ENCODE measurements at regions not wholly inside any gene's neighbourhood (a gene's known extent, or its start where the extent isn't known, plus 50 kb on each side); places are given as distances from the start of the nearest gene placed in this dataset.

GRCh38 chr20:18991012-18991411, 177.4 kb downstream of the SCP2D1 start:
- Mint-ChIP-seq H3K36me3 (ENCODE audit: insufficient read depth) (no peaks in the 10 kb centered on the region), H3K27ac (no peak overlapping the region), H3K4me3 (ENCODE audit: low read depth) (no peak overlapping the region), H3K4me1 (ENCODE audit: low read depth) (no peaks in the 10 kb centered on the region), H3K27me3 (no peaks in the 10 kb centered on the region), H3K9me3 (ENCODE audit: low read depth) (peaks cover 9% of the 10 kb centered on the region)
- no peak for DNase-seq (ENCODE audit: low spot score, unreplicated experiment)
- no peak for TF ChIP-seq CTCF (IDR thresholded peaks at IDR 0.05; ENCODE audit: unreplicated experiment)

GRCh38 chr20:18992418-18992817, 178.8 kb downstream of the SCP2D1 start:
- no peak for TF ChIP-seq CTCF (IDR thresholded peaks at IDR 0.05; ENCODE audit: unreplicated experiment)
- no peak for DNase-seq (ENCODE audit: low spot score, unreplicated experiment)
- Mint-ChIP-seq H3K4me1 (ENCODE audit: low read depth) (no peaks in the 10 kb centered on the region), H3K36me3 (ENCODE audit: insufficient read depth) (no peaks in the 10 kb centered on the region), H3K27ac (no peak overlapping the region), H3K4me3 (ENCODE audit: low read depth) (no peak overlapping the region), H3K27me3 (no peaks in the 10 kb centered on the region), H3K9me3 (ENCODE audit: low read depth) (peaks cover 9% of the 10 kb centered on the region)

- Mint-ChIP-seq H3K36me3 (ENCODE audit: insufficient read depth) (no peaks in the 10 kb centered on the region), H3K9me3 (ENCODE audit: low read depth) (peaks cover 9% of the 10 kb centered on the region), H3K27me3 (no peaks in the 10 kb centered on the region), H3K4me1 (ENCODE audit: low read depth) (no peaks in the 10 kb centered on the region), H3K4me3 (ENCODE audit: low read depth) (no peak overlapping the region), H3K27ac (no peak overlapping the region)
- no peak for TF ChIP-seq CTCF (IDR thresholded peaks at IDR 0.05; ENCODE audit: unreplicated experiment)
- no peak for DNase-seq (ENCODE audit: low spot score, unreplicated experiment)
These were observed 181.9 kb downstream of the SCP2D1 start for GRCh38 chr20:18995455-18995854.

- Mint-ChIP-seq H3K27me3 (peaks cover under 1% of the 10 kb centered on the region), H3K4me1 (ENCODE audit: low read depth) (no peaks in the 10 kb centered on the region), H3K9me3 (ENCODE audit: low read depth) (no peaks in the 10 kb centered on the region), H3K27ac (no peak overlapping the region), H3K4me3 (ENCODE audit: low read depth) (no peak overlapping the region), H3K36me3 (ENCODE audit: insufficient read depth) (no peaks in the 10 kb centered on the region)
- no peak for DNase-seq (ENCODE audit: low spot score, unreplicated experiment)
- no peak for TF ChIP-seq CTCF (IDR thresholded peaks at IDR 0.05; ENCODE audit: unreplicated experiment)
These were observed 185.5 kb downstream of the SCP2D1 start for GRCh38 chr20:18999086-18999485.

- peaks cover 9% of the 10 kb centered on the region for H3K27me3 Mint-ChIP-seq
- H3K4me3 Mint-ChIP-seq (ENCODE audit: low read depth) = no peak overlapping the region
- TF ChIP-seq CTCF (IDR thresholded peaks at IDR 0.05; ENCODE audit: unreplicated experiment) = no peak
- no peak for DNase-seq (ENCODE audit: low spot score, unreplicated experiment)
- H3K9me3 Mint-ChIP-seq (ENCODE audit: low read depth) = no peaks in the 10 kb centered on the region
- no peak overlapping the region for H3K27ac Mint-ChIP-seq
- H3K36me3 Mint-ChIP-seq (ENCODE audit: insufficient read depth) = no peaks in the 10 kb centered on the region
- H3K4me1 Mint-ChIP-seq (ENCODE audit: low read depth) = no peaks in the 10 kb centered on the region
These were observed 186.5 kb downstream of the SCP2D1 start for GRCh38 chr20:19000078-19000477.

Measured in progenitor cell of endocrine pancreas (in vitro differentiated cells).